Endothelial cell of umbilical vein (primary cell): ENCODE measurements at regions not wholly inside any gene's neighbourhood (a gene's known extent, or its start where the extent isn't known, plus 50 kb on each side); places are given as distances from the start of the nearest gene placed in this dataset.

Experiments used
- BruUV-seq: library from RNA; stranded (reverse); fragments of 400-500 nt; replicated peaks from 2 replicates; lab custom pipeline; 2021; lab: Mats Ljungman, UMichigan
- CTCF ChIA-PET: fragments of 300-600, 350-600 bp; sonication (Branson Sonifier 250); formaldehyde crosslinking; loops from one replicate; lab custom pipeline; 2021; ENCODE audit warnings: antibody characterized with exemption, inconsistent platforms; lab: Charles Lee
- POLR2A ChIA-PET: fragments of 300-600, 350-600 bp; sonication (Branson Sonifier 250); formaldehyde crosslinking; loops from one replicate; lab custom pipeline; 2021; ENCODE audit warnings: antibody characterized with exemption, inconsistent platforms; lab: Charles Lee
- DNase-seq: peaks from one replicate; pipeline ENCODE4 v3.0.0-alpha.2; 2011; ENCODE audit warnings: low read depth, low spot score
- FAIRE-seq: peaks from 2 replicates; lab custom pipeline; 2011; peaks lifted over from hg19 to GRCh38; lab: Jason Lieb, UNC
- H2AFZ ChIP-seq: 2 replicates; pipeline ENCODE4 v1.6.0; 2012; ENCODE audit warnings: low read depth, low read length, control low read depth, inconsistent platforms
- H3K27ac ChIP-seq: 2 replicates; pipeline ENCODE4 v1.5.1; 2011; ENCODE audit warnings: low read depth, mild to moderate bottlenecking, control low read depth, low read length, moderate library complexity; ENCODE audit not compliant: insufficient read depth
- H3K27me3 ChIP-seq, 2 experiments: 2 replicates each; pipeline versions ENCODE4 v1.6.0 to v1.6.1; 2011; ENCODE audit warnings: low read length in 2 of 2, mixed read lengths in 1 of 2; ENCODE audit not compliant: control insufficient read depth in 2 of 2, insufficient read depth in 2 of 2
- H3K36me3 ChIP-seq, 2 experiments: 2 replicates in 1 of 2; 3 replicates in 1 of 2; pipeline ENCODE4 v1.5.1; 2011; ENCODE audit warnings: low read length in 2 of 2, mild to moderate bottlenecking in 1 of 2, moderate library complexity in 1 of 2; ENCODE audit not compliant: control insufficient read depth in 2 of 2, insufficient read depth in 2 of 2; ENCODE audit errors: extremely low read depth in 1 of 2
- H3K4me1 ChIP-seq: 3 replicates; pipeline ENCODE4 v1.5.1; 2011; ENCODE audit warnings: mild to moderate bottlenecking, low read length; ENCODE audit not compliant: control insufficient read depth, insufficient read depth; ENCODE audit errors: extremely low read depth
- H3K4me2 ChIP-seq: 2 replicates; pipeline ENCODE4 v1.6.1; 2011; ENCODE audit warnings: low read length, control low read depth, mixed read lengths; ENCODE audit not compliant: insufficient read depth
- H3K4me3 ChIP-seq, 3 experiments: fragments of 200-600 bp in 1 of 3; sonication (generic), shearing (Covaris generic) in 1 of 3; replicated peaks in 1 of 3; 2 replicates each; pipeline ENCODE4 v1.5.1; 2011 to 2016; ENCODE audit warnings: control low read depth in 3 of 3, low read length in 3 of 3, mild to moderate bottlenecking in 2 of 3, inconsistent platforms in 1 of 3, low read depth in 1 of 3, moderate library complexity in 1 of 3; ENCODE audit not compliant: insufficient read depth in 1 of 3
- H3K79me2 ChIP-seq: 2 replicates; pipeline ENCODE4 v1.6.0; 2012; ENCODE audit warnings: low read length, inconsistent platforms; ENCODE audit not compliant: control insufficient read depth, insufficient read depth
- H3K9ac ChIP-seq: replicated peaks from 2 replicates; pipeline ENCODE3; 2011; ENCODE audit warnings: low read length, control low read depth; ENCODE audit not compliant: insufficient read depth; ENCODE audit errors: extremely low read depth
- H3K9me1 ChIP-seq: replicated peaks from 3 replicates; pipeline ENCODE4 v1.6.0; 2011; ENCODE audit warnings: mild to moderate bottlenecking, low read length; ENCODE audit not compliant: control insufficient read depth, insufficient read depth; ENCODE audit errors: extremely low read depth
- H3K9me3 ChIP-seq: replicated peaks from 2 replicates; pipeline ENCODE4 v1.5.1; 2012; ENCODE audit warnings: low read length, inconsistent platforms; ENCODE audit not compliant: control insufficient read depth, insufficient read depth
- H4K20me1 ChIP-seq: replicated peaks from 2 replicates; pipeline ENCODE3; 2011; ENCODE audit warnings: mild to moderate bottlenecking, low read length; ENCODE audit not compliant: control insufficient read depth, insufficient read depth; ENCODE audit errors: extremely low read depth
- EZH2 ChIP-seq: IDR thresholded peaks from 2 replicates; pipeline ENCODE4 v1.6.1; 2012; ENCODE audit warnings: borderline replicate concordance, low read depth, mild to moderate bottlenecking, moderate library complexity, low read length, inconsistent platforms; ENCODE audit not compliant: severe bottlenecking
- FOS ChIP-seq: IDR thresholded peaks from 2 replicates; pipeline ENCODE4 v1.6.1; 2011; ENCODE audit warnings: mild to moderate bottlenecking, low read length, moderate library complexity, borderline replicate concordance; ENCODE audit not compliant: insufficient read depth
- GATA2 ChIP-seq: IDR thresholded peaks from 2 replicates; pipeline ENCODE4 v1.7.0; 2011; ENCODE audit warnings: low read depth, mild to moderate bottlenecking, moderate library complexity, mixed read lengths, low read length; ENCODE audit not compliant: insufficient read length, insufficient read depth
- JUN ChIP-seq: IDR thresholded peaks from 2 replicates; pipeline ENCODE4 v1.6.1; 2011; ENCODE audit warnings: borderline replicate concordance, low read depth; ENCODE audit not compliant: insufficient read length, insufficient read depth
- MYC ChIP-seq: IDR thresholded peaks from one replicate; pipeline ENCODE4 v1.6.1; 2011; ENCODE audit warnings: mild to moderate bottlenecking, low read depth, low read length
- POLR2A ChIP-seq: IDR thresholded peaks from 2 replicates; pipeline ENCODE4 v1.6.1; 2012; ENCODE audit warnings: low read depth, mild to moderate bottlenecking, control low read depth, low read length
- POLR2AphosphoS5 ChIP-seq: IDR thresholded peaks from 2 replicates; pipeline ENCODE4 v1.6.1; 2012; ENCODE audit warnings: low read depth, mild to moderate bottlenecking, control low read depth, low read length, moderate library complexity; ENCODE audit not compliant: insufficient read depth
- dilution Hi-C: fragments of 300-500 bp; cut with MboI; formaldehyde crosslinking; loops from one replicate; pipeline ENCODE4 v1.15.0; 2019; ENCODE audit warnings: low sequenced_read_pairs; ENCODE audit not compliant: extremely low pct_ligation_motif_present
- intact Hi-C: fragments of 100-400 bp; cut with micrococcal nuclease; formaldehyde crosslinking; loops from one replicate; pipeline ENCODE4 v1.10.0; 2022
- TF ChIP-seq, protein P1 (sequence below), 2 donors: IDR thresholded peaks; 1 replicate in 1 of 2; 2 replicates in 1 of 2; pipeline ENCODE4 v1.5.1; 2011; ENCODE audit warnings: low read length in 2 of 2, mild to moderate bottlenecking in 2 of 2, moderate library complexity in 2 of 2, control low read depth in 1 of 2, inconsistent platforms in 1 of 2, low read depth in 1 of 2; ENCODE audit not compliant: insufficient read depth in 1 of 2; ENCODE audit errors: extremely low read depth in 1 of 2
- TF ChIP-seq, protein P2 (sequence below): IDR thresholded peaks from 2 replicates; pipeline ENCODE4 v1.6.1; 2011; ENCODE audit not compliant: insufficient read depth, insufficient read length

DNA sequence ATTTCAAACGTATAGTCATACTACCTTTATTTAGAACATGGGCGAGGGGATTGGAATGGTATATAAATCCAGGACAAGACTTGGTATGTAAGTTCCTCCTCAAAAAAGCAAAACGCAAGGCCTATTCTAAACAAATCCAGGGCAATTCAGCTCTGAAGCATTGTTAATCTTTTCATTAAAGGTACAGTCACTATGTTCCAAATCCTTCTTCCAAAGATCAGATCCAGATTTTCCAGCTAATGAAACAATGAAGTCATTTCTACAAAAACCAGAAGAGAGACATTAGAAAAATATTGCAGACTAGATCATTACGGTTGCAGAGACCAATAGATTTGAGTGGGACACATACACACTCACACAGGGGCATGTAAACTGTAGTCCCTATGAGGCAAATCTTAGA lies 116.1 kb upstream of the BNC2 start:
- no peak for TF ChIP-seq JUN
- TF ChIP-seq, protein P1, sequence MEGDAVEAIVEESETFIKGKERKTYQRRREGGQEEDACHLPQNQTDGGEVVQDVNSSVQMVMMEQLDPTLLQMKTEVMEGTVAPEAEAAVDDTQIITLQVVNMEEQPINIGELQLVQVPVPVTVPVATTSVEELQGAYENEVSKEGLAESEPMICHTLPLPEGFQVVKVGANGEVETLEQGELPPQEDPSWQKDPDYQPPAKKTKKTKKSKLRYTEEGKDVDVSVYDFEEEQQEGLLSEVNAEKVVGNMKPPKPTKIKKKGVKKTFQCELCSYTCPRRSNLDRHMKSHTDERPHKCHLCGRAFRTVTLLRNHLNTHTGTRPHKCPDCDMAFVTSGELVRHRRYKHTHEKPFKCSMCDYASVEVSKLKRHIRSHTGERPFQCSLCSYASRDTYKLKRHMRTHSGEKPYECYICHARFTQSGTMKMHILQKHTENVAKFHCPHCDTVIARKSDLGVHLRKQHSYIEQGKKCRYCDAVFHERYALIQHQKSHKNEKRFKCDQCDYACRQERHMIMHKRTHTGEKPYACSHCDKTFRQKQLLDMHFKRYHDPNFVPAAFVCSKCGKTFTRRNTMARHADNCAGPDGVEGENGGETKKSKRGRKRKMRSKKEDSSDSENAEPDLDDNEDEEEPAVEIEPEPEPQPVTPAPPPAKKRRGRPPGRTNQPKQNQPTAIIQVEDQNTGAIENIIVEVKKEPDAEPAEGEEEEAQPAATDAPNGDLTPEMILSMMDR (IDR thresholded peaks at IDR 0.05; ENCODE audit: extremely low read depth in 1 of 2, insufficient read depth in 1 of 2, low read depth in 1 of 2, low read length in 2 of 2): no peak
- no peak for TF ChIP-seq FOS
- TF ChIP-seq GATA2: no peak
- TF ChIP-seq MYC: no peak
- TF ChIP-seq, protein P2, sequence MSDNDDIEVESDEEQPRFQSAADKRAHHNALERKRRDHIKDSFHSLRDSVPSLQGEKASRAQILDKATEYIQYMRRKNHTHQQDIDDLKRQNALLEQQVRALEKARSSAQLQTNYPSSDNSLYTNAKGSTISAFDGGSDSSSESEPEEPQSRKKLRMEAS: no peak
- TF ChIP-seq POLR2AphosphoS5: no peak
- no peak for TF ChIP-seq EZH2
- no peak for TF ChIP-seq POLR2A
- BruUV-seq: no TSS peak
- Histone ChIP-seq H3K9ac (no peak overlapping the region), H3K4me1 (no peaks in the 10 kb centered on the region), H3K4me3 (no peak overlapping the region), H3K79me2 (no peaks in the 10 kb centered on the region), H3K27me3 (no peaks in the 10 kb centered on the region), H3K27ac (no peak overlapping the region), H3K9me3 (no peaks in the 10 kb centered on the region), H2AFZ (no peak overlapping the region), H3K4me2 (no peak overlapping the region), H4K20me1 (no peaks in the 10 kb centered on the region), H3K36me3 (no peaks in the 10 kb centered on the region), H3K9me1 (no peaks in the 10 kb centered on the region)
- intact Hi-C loops (no loop called here), dilution Hi-C loops (no loop called here)
- ChIA-PET POLR2A (no interaction called here), CTCF (interaction anchor here (0.7 to 1.2 kb wide), 2 partner anchors 12 to 17 kb away, joined by 3 read pairs; no protein-coding TSS in a partner anchor)
- DNase-seq (no peak), FAIRE-seq (no peak)
